ENCODE measurements at regions not wholly inside any gene's neighbourhood (a gene's known extent, or its start where the extent isn't known, plus 50 kb on each side); places are given as distances from the start of the nearest gene placed in this dataset.

- no peak for TF ChIP-seq ZFP69B (tag by site-specific recombination; IDR thresholded peaks at IDR 0.05)
- no peak for TF ChIP-seq REPIN1 (tag by site-specific recombination; IDR thresholded peaks at IDR 0.05; ENCODE audit: low read depth)
- TF ChIP-seq CTCF (tag by site-specific recombination; IDR thresholded peaks at IDR 0.05): no peak
- TF ChIP-seq GLI2 (tag by site-specific recombination; IDR thresholded peaks at IDR 0.05; ENCODE audit: borderline replicate concordance, low read depth): no peak
- no peak for TF ChIP-seq PATZ1 (tag by site-specific recombination; IDR thresholded peaks at IDR 0.05)
- TF ChIP-seq SALL2 (tag by site-specific recombination; IDR thresholded peaks at IDR 0.05; ENCODE audit: borderline replicate concordance): no peak
- TF ChIP-seq PBX3 (CRISPR knock-in tag; IDR thresholded peaks at IDR 0.05): no peak
- no peak for TF ChIP-seq REST (tag by site-specific recombination; IDR thresholded peaks at IDR 0.05)
- TF ChIP-seq ZNF362 (tag by site-specific recombination; IDR thresholded peaks at IDR 0.05): no peak
Measured at GRCh38 chr5:130692770-130693169, 472.3 kb downstream of the HINT1 start.
